Fibroblast of skin of back (primary cell): ENCODE measurements at regions not wholly inside any gene's neighbourhood (a gene's known extent, or its start where the extent isn't known, plus 50 kb on each side); places are given as distances from the start of the nearest gene placed in this dataset.
"Not testable (repeated sequence)": the region's sequence is repeated elsewhere in the genome, so short reads cannot be mapped to it uniquely, and the experiment has no call there.

Experiments used
- DNase-seq: peaks from one replicate; pipeline ENCODE4 v3.0.0-alpha.2; 2013

DNA sequence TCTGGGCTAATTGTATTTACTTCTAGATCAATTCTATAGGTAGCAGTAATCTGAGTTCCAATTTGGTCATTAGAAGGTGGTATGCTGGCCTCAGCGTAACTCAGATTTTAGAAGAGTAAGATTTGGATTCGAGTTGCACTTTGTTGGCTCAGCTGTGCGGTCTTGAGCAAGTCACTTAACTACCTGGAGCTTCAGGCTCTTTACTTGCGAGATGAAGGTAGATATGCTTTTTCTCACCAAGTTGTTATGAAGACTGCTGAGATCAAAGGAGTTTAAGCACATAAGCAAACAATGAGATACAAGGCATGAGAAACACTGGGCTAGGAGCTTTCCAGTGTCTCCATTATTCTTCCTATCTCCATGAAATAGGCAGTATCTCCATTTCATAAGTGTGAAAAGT, 133.8 kb upstream of the RANBP3L start:
- DNase-seq, result no peak

DNA sequence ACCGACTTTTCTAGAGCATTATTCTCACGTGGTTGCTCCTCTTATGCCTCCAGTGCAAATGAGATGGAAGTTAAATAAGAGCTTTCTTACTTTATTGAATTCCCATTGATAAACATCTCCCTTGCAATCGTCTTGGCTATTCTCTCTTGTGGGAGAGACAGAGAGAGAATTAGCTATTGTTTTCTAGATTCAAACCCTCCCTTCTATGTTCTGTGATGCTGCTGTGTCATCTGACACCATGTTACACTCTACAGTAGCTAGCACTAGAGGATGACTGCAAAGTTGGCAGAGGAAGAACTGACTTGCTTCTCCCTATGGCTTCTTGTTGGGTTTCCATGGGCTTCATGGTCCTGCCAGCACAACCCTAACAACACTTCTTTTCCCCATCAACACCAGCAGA, 134.6 kb upstream of the RANBP3L start:
- no peak for DNase-seq

DNA sequence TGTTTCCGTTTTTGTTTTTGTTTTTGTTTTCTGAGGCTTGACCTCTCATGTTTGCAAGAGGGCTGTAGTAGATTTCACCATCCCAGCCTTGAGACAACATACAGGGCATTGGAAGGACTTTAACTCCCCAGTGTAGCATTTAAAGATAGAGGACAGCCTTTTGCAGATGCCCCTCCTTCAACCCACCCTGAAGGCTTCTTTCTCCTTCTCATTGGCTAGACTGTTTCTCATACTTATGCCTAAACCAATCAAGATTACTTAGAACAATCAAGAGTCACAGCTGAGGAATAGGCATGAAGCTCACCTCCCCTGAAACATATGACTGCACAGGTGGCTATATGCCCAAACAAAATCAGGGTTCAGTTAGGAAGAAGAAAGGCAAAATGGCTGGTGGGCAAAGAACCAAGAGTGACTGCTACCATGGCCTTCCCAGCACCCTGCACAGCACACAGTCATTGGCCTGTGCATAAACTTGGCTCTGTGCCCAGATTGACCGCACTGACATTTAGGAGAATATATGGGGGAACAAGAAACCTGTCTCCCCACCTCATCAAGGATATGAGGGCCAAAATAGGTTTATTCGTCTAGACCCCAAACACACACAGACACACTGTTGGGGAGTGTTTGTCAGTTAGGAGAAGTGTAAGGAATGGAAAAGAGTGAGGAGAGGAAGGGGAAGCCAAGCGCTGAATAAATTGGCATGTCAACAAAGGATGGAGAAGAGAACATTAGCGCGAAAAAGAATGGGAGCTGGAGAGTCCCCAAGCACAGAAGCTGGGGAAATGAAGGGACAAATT, 137.3 kb upstream of the RANBP3L start:
- no peak for DNase-seq

DNA sequence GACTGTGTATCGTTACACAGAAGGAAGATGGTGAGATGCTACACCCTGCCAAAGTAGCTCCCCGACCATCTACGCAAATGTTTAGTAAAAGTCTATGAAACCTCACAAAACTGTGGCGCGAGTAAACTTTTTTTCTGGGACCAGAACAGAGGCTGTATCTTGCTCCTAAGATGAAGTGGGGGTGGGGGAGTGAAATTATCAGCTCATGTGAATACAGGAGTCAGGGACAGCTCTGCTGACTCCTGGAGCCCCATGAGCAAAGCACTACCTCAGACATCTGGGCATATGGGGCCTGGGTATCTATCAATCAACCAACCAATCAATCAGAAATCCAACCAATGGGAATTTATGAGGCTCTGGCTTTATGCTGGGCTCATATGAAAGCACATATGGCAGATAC, 138.6 kb upstream of the RANBP3L start:
- DNase-seq, result no peak

DNA sequence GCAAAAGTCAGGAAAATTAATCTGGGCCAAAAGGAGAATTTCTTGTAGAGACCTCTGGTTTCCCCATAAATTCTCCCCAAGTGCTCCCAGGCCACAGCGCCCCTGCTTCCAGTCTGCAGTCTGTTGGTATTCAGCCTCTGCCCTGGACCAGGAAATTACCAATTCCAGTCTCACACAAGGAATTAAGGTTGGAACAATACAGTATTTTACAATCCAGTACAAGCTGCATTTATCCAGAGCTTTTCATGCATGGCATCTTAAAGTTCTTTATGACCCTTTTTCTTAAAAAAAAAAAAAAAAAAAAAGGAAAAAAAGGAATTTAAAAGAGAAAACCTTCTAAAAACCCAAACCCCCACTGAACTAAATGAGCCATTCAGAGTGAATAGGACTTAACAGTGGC, 139.6 kb upstream of the RANBP3L start:
- no peak for DNase-seq

DNA sequence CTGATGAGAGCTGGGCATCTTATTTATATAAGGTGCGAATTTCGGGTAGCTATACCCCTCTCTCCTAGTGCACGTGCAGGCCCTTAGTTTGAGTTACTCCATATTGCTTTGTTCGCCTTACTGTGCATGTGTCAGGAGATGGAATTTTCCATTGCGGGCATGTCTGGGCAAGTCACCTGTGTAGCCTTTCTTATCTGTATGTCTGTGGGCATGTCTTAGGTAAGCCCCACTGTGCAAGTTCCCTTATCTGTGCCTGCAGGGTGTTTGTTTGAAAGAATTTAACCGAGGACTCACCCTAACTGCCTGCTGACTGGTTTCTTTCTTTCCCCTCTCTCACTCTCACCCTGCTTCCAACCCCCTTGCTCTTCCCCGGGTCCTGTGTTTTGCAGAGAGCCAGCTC, 140.7 kb upstream of the RANBP3L start:
- DNase-seq, result no peak

DNA sequence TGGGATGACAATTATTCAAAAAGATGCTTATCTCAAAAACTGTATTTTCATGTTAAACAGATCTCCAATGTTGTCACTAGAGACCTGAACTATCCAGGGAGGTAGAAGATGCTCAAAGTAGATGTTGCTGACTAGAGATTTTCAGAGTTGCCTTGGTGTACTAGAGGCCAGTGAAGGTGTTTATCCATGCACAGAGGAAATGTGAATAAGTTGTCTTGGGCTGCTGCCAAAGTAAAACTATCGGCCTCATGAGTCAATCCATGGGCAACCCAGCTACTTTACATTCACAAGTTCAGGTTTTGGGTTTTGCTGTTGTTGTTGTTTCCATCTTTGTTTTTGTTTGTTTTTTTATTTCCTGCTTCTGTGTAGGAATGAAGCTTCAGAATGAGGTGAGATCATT, 141.1 kb upstream of the RANBP3L start:
- peak; percentile 52 for DNase-seq

DNA sequence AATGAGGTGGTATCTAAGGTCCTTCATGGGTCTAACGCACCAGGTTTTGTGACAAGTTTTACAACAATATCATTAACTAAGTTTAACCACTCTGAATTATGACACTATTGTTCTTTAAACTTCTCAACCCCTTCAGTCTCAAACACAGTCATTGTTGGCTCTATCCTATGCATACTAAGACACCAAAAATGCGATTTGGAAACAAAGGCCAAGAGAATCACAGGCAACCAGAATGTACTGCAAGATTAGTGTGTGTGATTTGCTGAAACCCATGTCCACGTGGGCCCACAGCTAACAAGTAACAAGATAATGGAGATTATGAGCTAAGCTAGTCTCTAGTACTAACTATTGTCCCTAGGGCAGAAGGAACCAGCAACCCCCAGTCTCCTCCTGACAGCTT, 142.2 kb upstream of the RANBP3L start:
- DNase-seq, result no peak

DNA sequence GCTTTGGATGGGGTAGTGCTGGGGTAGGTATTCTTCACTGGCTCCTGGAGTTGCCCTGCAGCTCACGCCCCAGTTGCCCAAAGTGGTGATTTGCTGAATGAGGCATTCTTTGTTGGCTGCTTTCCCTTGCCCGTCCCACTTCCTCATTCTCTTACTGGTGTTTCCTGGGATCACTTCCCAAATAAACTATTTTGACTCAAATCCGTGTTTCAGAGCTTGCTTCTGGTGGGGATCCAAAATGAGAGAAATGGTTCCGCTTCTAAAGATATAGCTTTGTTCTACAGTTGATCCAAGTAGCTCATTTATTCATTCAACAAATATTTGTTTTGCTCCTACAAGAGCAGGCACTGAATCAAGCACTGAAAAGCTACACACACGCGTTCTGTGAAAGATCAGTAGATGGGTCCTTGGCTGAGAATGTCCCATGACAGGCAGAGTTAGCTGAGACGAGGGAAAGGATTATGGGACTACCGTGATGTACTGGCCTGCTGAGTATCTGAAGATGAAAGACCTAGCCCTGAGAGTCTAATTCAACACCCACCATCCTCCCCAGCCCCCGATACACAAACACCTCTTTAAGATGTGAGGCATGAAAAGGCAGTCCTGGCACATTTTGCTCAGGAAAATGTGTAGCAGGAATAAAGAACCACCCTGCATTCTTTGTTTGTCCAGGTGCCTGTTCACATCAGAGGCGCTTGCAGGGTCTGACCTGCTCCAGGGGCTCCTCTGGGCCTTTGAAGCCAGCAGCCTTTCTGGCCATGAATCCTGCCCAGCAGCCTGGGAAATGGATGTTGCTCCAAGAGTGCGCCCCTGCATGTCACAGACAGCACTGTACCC, 143.1 kb upstream of the RANBP3L start:
- no peak for DNase-seq

DNA sequence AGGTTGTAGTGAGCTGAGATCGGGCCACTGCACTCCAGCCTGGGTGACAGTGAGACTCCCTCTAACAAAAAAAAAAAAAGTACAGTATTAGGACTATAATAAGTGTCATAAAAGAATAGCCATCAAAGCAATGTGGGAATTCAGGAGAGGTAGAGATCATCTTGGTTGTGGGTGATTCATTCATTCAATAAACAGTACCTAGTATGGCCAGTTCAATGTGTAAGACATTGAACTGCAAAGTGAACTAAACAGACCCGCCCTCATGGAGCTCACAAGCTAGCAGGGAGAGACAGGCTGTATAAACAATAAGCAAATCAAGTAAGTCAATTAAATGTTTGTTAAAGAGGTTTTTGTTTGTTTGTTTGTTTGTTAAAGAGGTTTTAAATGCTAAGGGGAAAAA, 146.1 kb upstream of the RANBP3L start:
- DNase-seq, result no peak

DNA sequence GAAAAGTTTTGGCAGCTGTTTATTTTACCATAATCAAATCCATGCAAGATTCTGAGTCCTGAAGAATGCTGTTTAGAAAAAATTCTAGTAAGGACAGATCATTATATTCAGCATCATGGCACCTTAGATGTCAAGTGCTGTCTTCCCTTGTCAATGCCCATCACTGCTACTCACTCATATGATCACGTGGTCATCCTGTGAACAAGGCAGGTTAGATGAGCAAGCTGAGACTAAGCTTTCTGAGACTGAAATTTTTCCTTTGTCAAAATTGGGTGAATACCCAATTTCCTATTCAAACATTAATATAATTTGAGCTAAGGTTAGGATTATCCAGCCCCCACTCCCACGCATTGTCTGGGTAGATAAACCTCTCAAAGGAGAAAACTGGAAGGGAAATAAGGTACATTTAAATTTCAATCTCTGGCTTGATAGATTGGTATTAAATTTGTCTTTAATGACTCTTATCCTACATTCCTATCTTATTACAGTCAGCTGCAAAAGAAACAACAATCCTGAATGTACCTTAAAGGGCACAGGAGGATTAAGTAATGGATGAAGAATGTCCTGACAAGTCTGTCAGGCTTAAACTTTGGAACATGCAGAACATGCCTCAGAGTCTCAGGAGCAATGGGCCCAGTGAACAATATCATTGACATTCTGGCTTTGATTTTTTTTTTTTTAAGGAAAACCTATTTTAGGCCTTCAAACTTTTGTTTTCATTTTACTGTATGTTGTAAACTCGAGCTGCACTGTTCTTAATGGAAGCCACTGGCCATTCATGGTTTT, 148.7 kb upstream of the RANBP3L start:
- DNase-seq, result peak; percentile 8

DNA sequence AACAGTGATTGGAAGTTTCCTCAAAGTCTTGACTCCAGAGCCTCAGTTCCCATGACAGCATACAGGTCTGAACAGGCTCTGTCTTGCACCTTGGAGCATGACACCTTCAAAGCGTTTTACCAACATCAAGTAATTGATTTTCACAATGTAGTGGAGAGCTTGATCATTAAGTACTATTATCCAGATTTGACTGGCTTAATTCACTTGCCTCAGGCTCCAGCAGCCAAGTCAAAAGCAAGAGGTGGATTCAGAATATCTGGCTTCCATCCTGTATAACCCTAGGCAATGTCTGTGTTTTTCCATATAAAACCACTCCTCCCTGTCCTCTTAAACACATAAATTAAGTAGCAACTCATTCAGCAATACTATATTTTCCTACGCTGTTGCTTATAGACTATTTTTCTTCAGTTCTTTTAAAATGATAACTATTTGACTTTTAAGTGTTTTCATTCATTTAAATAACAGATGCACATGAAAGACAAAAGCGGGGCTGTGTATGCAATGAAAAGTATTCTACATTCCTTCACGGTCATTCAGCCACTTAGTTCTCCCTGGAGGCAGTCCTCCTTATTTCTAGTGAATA, 150.8 kb upstream of the RANBP3L start:
- DNase-seq, result no peak

DNA sequence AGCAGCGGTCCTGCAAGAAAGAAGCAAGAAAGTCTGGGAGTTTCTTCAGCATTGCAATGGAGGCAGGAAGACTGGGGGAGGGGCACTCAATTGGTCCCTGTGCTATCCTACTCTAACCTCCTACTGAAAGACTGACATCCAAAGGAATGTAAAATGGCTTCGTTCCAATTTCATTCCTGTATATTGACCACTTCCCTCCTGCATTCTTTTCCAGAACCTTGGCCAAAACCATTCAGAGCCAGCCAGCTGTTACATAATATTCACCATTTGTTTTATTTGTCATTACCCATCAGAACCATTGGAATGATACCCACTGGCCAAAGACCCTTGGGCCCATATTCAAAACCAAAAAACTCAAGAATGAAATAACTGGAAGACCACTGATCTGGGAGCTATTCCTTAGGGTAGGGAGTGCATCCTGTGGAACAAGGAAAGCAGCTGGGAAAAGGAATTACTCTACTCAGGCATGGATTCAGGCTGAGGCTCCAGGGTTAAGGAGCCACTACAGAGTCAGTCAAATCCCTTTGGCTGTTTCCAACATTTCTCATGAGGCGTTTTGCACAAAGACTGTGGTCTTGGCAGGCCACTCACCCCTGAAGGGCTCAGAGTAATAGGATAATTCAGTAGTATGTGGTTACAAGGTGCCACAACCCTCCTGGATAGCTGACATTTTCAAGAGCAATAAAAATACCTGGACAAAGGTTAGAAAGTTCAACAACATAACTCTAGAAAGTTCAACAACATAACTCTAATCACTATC, 148.7 kb upstream of the SLC1A3 start:
- peak; percentile 35 for DNase-seq

DNA sequence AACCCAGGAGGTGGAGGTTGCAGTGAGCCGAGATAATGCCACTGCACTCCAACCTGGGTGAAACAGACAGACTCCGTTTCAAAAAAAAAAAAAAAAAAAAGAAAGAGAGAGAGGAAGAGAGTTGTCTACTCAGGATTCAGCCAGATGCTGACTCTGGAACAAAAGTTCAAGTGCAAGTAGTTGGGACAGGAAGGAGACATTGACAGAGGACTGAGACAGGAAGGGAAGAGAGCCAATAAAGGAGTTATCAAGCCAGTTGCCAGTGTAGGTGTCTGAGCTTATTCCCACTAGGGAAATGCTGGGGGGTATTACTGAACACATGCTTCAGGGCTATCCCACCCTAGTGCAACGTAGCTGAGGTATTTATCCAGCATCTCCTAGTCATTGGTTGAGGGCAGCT, 147.7 kb upstream of the SLC1A3 start:
- no peak for DNase-seq

DNA sequence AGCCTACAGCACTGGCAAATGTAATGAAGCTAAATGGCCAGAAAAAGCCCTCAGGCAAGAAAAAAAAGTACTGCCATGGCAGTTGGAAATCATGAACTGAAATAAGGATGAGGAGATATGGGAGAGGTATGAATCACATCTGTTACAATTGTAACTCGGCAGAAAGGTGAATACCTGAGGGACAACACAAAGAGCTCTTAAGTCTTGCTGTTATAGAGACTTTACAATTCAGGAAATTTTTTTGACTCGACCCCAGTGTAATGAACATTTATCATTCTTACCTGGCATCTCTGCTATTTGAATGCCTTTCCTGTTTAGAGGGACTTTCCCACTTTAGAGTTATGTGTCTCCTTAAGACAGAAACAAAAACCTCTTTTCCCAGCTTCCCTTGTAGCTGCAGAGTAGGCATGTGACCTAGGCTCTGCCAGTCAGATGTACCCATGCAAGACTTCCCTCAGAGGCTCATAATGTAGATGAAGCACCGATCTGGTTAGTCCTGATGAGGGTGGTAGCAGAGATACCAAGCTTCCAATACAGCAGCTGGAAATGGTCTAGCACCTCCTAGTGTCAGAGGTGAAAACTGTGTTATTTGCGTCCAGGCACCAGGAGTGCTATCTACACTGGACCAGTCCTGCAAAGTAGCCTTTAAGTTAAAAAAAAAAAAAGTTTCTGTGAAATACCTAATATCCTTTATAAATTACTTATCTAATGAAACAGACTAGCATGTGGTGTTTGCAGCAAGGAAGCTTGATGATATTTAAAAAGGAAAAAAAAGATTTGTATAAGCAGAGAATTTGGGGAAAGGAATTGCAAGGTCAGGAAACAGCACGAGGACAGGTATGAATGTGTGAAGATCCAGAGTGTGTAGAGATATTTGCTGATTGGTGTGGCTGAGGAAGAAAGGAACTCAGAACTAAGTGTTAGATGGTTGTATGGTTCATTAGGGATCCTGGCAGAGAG, 146.9 kb upstream of the SLC1A3 start:
- DNase-seq, result no peak

DNA sequence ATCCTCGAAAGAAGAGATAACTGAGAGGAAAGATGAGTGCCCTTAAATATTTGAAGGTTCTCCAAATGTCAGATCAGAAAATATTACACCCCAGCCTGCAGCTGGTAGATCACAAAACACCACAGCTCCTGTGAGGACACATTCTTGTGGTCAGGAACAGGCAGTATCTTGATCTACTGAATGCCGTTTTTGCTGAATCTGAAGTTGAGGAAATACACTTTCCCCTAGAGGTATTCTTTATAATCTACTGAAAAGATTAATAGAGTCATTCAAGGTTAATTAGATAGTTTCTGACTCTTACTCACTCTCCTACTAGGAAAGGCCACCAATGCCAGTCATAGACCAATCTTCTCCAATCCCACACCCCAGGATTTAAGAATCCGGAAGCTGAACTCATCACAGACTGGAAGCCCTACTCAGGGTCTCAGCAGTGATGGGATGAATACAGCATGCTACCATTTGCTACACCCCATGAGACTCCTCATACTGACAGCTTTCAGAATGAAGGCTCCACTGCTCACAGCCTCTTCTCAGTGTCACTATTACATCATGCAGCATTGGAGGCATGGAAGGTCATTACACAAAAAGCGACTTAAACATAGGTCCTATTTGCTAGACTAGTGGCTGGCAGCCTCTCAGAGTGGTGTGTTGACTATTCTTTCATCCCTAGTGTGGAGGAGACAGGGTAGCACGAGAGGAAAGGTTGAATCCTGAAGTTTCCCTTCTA, 143.9 kb upstream of the SLC1A3 start:
- peak; percentile 16 for DNase-seq

DNA sequence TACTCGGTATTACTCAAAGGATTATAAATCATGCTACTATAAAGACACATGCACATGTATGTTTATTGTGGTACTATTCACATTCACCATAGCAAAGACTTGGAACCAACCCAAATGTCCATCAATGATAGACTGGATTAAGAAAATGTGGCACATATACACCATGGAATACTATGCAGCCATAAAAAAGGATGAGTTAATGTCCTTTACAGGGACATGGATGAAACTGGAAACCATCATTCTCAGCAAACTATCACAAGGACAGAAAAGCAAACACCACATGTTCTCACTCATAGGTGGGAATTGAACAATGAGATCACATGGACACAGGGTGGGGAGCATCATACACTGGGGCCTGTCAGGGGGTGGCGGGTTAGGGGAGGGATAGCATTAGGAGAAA, 130.5 kb upstream of the SLC1A3 start:
- not testable (repeated sequence) for DNase-seq

DNA sequence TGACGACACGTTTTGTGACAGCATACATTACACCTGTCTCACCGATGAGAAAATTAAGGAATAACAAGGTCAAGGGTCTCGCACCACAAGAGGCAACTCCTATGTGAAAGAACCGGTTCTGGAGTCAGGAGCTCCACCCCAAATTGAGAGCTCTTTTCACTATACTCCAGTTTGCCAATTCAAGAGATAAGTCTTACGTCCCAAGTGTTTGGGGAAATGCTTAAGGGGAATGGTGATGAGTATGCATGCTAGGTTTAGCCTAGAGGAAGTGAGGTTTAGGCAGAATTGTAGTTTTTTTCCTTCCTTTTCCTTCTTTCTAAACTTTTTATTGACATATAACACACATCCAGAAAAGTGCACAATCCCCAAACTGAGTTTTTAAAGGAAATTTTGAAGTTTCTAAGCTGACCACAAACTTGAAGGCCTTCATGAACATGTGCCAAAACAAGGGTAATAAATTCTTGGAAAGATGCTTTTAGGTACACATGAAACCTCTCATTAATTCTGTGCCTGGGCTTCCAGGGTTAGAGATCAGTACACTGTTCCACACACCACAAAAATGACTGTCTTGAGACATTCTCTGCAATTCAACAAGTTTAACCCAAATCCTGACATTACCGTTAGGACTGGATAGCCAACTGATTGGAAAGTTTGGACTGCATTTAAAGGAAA, 127.6 kb upstream of the SLC1A3 start:
- no peak for DNase-seq

DNA sequence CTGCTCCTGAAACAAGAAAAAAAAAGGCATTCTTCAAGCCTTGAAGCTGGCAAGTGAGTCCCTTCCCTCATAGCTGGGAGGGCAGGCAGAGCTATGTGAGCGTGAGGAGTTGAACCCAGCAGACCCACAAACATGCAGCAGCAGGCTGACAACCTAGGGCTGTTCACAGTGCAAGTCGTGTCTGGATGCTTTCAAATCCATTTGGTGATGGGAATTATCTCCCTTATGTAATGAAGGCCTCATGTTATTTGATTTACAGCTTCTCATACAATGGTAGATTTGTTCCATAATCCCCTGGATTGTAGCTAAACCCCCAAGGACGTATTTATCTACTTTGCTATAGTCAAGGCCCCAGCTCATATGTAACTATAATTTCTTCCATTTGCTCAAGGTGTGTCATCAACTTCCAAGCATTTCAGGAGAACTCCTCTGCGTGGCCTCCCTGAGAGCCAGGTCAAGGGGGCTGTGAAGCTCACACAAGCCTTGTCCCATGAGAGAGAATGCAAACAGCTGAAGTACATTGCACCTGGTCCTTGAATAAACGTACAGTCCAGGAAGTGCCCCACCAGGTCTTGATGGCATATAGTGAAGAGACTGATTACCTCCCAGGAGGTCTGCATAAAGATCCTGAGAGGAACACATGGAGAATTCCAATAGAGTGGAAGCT, 124.8 kb upstream of the SLC1A3 start:
- DNase-seq, result no peak
